ENCODE measurements at regions not wholly inside any gene's neighbourhood (a gene's known extent, or its start where the extent isn't known, plus 50 kb on each side); places are given as distances from the start of the nearest gene placed in this dataset.

DNA sequence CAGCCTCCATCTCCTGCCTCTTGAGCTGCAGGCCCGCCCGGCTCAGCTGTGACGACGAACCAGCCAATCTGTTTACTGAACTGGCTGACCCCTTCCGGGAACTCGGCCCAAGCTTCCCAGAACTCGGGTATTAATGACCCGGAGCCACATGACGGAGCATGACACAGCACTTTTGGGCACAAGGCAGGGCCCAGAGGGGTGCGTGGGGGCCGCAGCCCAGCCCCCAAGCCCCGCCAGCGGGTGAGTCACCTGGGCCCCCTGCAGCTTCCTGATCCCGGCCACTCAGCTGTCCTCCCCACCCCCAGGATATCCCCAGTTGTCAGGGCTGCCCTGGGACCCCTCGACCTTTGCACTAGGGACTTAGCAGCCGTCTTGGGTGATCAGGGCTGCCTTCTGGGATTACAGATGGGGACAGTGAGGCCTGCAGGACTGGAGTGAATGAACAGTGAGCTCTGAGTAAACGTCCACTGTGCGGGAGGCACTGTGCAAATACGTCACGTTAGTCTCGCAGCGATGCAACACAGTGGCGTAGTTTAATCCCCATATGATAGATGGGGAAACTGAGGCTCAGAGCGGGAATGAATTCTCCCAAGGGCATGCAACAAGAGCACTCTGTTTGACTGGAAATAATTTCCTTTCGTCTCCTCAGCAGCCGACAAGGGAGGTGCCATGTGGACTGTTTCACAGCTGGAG, 102.1 kb downstream of the CEBPB start:
- no peaks in the 10 kb centered on the region for H3K36me3 Mint-ChIP-seq (ENCODE audit: low read depth)
- H3K4me1 Mint-ChIP-seq = peaks cover 38% of the 10 kb centered on the region
- H3K9me3 Mint-ChIP-seq = no peaks in the 10 kb centered on the region
- peak; percentile 32 for DNase-seq
- TF ChIP-seq, protein P1, sequence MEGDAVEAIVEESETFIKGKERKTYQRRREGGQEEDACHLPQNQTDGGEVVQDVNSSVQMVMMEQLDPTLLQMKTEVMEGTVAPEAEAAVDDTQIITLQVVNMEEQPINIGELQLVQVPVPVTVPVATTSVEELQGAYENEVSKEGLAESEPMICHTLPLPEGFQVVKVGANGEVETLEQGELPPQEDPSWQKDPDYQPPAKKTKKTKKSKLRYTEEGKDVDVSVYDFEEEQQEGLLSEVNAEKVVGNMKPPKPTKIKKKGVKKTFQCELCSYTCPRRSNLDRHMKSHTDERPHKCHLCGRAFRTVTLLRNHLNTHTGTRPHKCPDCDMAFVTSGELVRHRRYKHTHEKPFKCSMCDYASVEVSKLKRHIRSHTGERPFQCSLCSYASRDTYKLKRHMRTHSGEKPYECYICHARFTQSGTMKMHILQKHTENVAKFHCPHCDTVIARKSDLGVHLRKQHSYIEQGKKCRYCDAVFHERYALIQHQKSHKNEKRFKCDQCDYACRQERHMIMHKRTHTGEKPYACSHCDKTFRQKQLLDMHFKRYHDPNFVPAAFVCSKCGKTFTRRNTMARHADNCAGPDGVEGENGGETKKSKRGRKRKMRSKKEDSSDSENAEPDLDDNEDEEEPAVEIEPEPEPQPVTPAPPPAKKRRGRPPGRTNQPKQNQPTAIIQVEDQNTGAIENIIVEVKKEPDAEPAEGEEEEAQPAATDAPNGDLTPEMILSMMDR (IDR thresholded peaks at IDR 0.05) = no peak
- H3K27me3 Mint-ChIP-seq (ENCODE audit: low read depth, poor library complexity) = peaks cover 7% of the 10 kb centered on the region
- H3K4me3 Mint-ChIP-seq = no peak overlapping the region
- no peak overlapping the region for H3K27ac Mint-ChIP-seq

DNA sequence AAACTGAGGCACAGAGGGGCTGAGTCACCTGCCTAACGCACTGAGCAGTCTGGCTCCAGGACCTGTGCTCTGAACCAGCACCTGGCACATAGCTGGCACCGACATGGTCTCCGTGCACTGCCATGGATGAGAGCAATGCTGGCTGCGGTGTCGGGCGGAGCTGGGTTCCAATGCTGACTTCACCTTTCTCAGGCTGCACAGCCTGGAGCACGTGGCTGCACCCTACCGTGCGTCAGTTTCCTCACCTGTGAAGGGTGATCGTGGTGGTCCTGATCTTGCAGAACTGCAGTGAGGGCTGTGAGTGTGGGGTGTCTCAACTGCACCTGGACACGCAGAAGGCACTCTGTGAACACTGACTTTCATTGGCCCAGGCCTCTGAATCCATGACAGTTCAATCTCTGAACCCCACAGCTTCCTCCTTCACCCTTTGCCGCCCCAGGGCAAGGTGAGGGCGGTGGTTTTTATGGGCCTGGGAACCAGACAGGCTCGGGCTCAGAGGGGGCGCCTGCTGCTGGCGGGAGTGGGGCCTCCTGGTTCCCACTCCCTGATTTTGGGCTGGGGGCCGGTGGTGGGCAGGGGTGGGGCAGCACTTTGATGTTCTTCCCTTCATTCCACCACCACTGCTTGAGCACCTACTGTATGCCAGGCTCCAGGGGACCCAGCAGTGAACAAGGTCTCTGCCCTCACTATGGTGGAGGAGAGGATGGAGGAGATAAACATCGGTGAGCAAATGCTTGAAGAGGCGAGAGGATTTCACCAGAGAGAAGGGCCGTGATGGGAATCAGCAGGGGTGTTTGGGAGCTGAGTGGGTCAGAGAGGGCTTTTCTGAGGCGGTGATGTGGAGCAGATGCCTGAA, 102.9 kb downstream of the CEBPB start:
- Mint-ChIP-seq H3K36me3 (ENCODE audit: low read depth) (no peaks in the 10 kb centered on the region), H3K4me1 (peaks cover 30% of the 10 kb centered on the region), H3K9me3 (no peaks in the 10 kb centered on the region), H3K4me3 (no peak overlapping the region), H3K27ac (no peak overlapping the region), H3K27me3 (ENCODE audit: low read depth, poor library complexity) (peaks cover 7% of the 10 kb centered on the region)
- no peak for DNase-seq
- TF ChIP-seq, protein P1 (IDR thresholded peaks at IDR 0.05) = no peak

DNA sequence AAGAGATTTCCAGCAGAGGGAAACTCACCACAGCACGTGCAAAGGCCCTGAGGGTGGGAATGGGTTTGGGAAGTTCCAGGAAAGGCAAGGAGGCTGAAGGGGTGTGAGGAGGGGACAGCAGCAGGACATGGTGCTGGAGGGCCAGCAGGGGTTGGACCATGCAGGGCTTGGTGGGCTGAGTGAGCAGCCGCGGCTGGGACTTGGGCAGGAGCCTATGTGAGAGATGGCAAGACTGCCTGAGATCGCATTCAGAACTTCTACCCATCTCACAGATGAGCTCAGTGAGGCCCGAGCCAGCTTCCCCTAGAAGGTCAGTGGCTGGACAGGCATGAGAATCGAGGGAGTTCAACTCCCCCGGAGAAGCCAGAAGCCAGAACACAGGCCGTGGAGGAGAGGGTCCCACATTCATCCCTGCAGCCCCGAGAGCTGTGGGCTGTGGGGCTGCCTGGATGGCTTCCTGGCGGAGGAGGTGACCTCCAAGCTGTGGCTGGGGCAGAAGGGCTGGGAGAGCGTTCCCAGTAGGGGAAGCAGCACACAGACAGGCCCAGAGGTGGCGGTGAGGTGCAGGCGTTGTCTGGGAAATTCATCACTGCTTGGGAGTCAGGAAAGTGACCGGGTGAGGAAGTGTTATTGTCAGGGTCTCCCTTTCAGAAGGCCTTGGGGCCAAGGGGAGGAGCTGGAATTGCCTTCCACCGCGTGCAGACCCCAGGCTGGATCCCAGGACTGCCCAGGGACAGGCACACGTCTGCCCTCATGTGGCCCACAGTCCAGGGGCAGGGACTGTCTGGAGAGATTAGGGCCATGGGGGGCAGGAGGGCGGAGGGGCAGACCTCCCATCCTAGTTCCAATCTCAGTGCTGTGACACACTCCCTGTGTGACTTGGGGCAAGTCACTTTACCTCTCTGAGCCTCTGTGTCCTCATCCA, 103.8 kb downstream of the CEBPB start:
- no peak for DNase-seq
- Mint-ChIP-seq H3K9me3 (no peaks in the 10 kb centered on the region), H3K27ac (peak overlapping the region; percentile 43), H3K27me3 (ENCODE audit: low read depth, poor library complexity) (peaks cover 9% of the 10 kb centered on the region), H3K4me3 (no peak overlapping the region), H3K36me3 (ENCODE audit: low read depth) (no peaks in the 10 kb centered on the region), H3K4me1 (peaks cover 23% of the 10 kb centered on the region)
- TF ChIP-seq, protein P1 (IDR thresholded peaks at IDR 0.05) = no peak

DNA sequence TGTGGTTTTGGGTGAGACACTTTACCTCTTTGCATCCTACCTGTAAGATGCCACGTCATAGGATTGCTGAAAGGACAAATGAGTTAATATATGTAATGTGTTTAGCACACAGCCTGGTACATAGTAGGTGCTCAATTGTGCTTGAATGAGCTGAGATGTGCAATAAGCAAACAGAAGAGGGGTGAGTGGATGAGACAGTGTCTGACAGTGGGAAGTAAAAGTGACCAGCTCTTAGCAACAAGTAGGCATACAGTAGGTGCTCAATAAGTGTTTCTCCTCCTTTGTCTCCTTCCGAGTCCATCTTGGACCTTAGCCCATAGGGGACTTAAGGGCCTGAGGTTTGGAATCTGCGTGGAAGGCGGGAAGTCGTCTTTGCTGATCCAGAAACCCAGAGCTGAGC, 104.7 kb downstream of the CEBPB start:
- H3K4me3 Mint-ChIP-seq = no peak overlapping the region
- no peak overlapping the region for H3K27ac Mint-ChIP-seq
- no peak for DNase-seq
- H3K9me3 Mint-ChIP-seq = no peaks in the 10 kb centered on the region
- TF ChIP-seq, protein P1 (IDR thresholded peaks at IDR 0.05) = no peak
- H3K27me3 Mint-ChIP-seq (ENCODE audit: low read depth, poor library complexity) = peaks cover 9% of the 10 kb centered on the region
- peaks cover 16% of the 10 kb centered on the region for H3K4me1 Mint-ChIP-seq
- no peaks in the 10 kb centered on the region for H3K36me3 Mint-ChIP-seq (ENCODE audit: low read depth)

DNA sequence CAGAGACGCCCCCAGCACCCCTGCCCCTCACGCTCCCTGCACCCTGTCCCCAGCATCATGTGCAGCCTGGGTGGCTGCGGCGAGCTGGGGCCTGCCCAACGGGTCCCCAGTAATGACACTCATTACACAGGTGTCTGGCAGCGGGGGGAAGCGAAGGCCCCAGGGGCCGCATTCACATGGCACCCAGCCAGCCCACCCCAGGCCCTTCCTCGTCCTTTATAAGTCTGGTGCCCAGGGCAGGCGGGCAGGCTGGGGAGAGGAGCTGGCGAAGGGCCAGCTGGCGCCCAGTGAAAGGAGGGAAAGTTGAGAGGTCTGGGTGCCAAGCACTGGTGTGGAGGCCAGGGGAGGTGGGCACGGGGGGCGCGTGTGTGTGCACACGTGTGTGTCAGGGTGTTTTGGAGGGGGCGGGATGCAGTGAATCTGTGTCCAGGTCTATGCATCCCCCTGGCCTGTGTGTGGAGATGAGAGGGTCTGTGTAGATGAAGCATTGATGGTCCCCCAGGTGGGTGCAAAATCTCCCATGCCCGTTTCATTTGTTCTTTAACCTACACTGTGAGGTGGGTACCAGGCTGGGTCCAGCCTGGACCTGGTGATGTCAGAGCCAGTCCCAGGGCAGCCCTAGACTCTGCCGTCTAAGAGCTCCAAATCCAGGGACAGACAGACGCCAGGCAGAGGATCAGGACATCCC, 105.3 kb downstream of the CEBPB start:
- no peaks in the 10 kb centered on the region for H3K9me3 Mint-ChIP-seq
- H3K27me3 Mint-ChIP-seq (ENCODE audit: low read depth, poor library complexity) = peaks cover 11% of the 10 kb centered on the region
- TF ChIP-seq, protein P1 (IDR thresholded peaks at IDR 0.05) = no peak
- peaks cover 12% of the 10 kb centered on the region for H3K4me1 Mint-ChIP-seq
- no peak for DNase-seq
- no peak overlapping the region for H3K4me3 Mint-ChIP-seq
- no peaks in the 10 kb centered on the region for H3K36me3 Mint-ChIP-seq (ENCODE audit: low read depth)
- peak overlapping the region; percentile 29 for H3K27ac Mint-ChIP-seq
